Lung (tissue), 11 donors: ENCODE measurements at regions not wholly inside any gene's neighbourhood (a gene's known extent, or its start where the extent isn't known, plus 50 kb on each side); places are given as distances from the start of the nearest gene placed in this dataset.

Source experiments
- ATAC-seq: fragments of 200-7000 bp; cut with Tn5 transposase; one replicate; pipeline ENCODE4 v1.9.1; 2020; ENCODE audit warnings: moderate number of reproducible peaks; ENCODE audit not compliant: insufficient read depth, low FRiP score
- DNase-seq, 3 donors: peaks; one replicate each; pipeline ENCODE4 v3.0.0-alpha.2; 2013 to 2017
- H3K27ac ChIP-seq, 2 donors: one replicate each; pipeline ENCODE4 v1.5.1; 2013; ENCODE audit warnings: mild to moderate bottlenecking in 2 of 2, moderate library complexity in 2 of 2, control low read depth in 1 of 2, inconsistent platforms in 1 of 2, low read depth in 1 of 2, low read length in 1 of 2
- H3K27me3 ChIP-seq, 3 donors: one replicate each; pipeline ENCODE4 v1.5.1; 2013; ENCODE audit warnings: low read length in 2 of 3; ENCODE audit not compliant: control insufficient read depth in 3 of 3, insufficient read depth in 3 of 3
- H3K36me3 ChIP-seq, 4 donors: one replicate each; pipeline ENCODE4 v1.5.1; 2013; ENCODE audit warnings: low read length in 4 of 4, mild to moderate bottlenecking in 1 of 4, moderate library complexity in 1 of 4; ENCODE audit not compliant: control insufficient read depth in 4 of 4, insufficient read depth in 4 of 4
- H3K4me1 ChIP-seq, 5 donors: one replicate each; pipeline ENCODE4 v1.5.1; 2013; ENCODE audit warnings: low read length in 5 of 5, mild to moderate bottlenecking in 2 of 5, moderate library complexity in 1 of 5; ENCODE audit not compliant: control insufficient read depth in 5 of 5, insufficient read depth in 5 of 5
- H3K4me3 ChIP-seq: one replicate; pipeline ENCODE4 v1.5.1; 2013; ENCODE audit warnings: mild to moderate bottlenecking, control low read depth, moderate library complexity
- H3K9ac ChIP-seq, 2 donors: one replicate each; pipeline ENCODE4 v1.5.1; 2013; ENCODE audit warnings: low read length in 2 of 2, control low read depth in 1 of 2; ENCODE audit not compliant: insufficient read depth in 1 of 2
- H3K9me3 ChIP-seq, 4 donors: one replicate each; pipeline ENCODE4 v1.5.1; 2013; ENCODE audit warnings: low read length in 3 of 4, mild to moderate bottlenecking in 1 of 4, moderate library complexity in 1 of 4; ENCODE audit not compliant: control insufficient read depth in 4 of 4, insufficient read depth in 3 of 4
- CTCF ChIP-seq: IDR thresholded peaks from 2 replicates; pipeline ENCODE4 v1.5.1; 2012; ENCODE audit warnings: mild to moderate bottlenecking; ENCODE audit errors: control extremely low read depth, extremely low read depth
- WGBS, 2 donors: extraction: QIAGEN DNeasy Blood & Tissue Kit; methylation state at CpG; one replicate each; pipeline ENCODE4 v1.1.7; 2013; 5-methylcytosine and 5-hydroxymethylcytosine counted together
- donor health status: control.
- donor health status: control.
- donor health status: Bipolar disorder and iron deficiency.
- donor health status: healthy.
- donor health status: DM: yes; HTN: yes; CAD: no.

GRCh38 chr13:73403355-73404120 is 344.7 kb downstream of the KLF5 start:
- ATAC-seq (no peak), DNase-seq (no peak)
- H3K9me3 ChIP-seq: peaks cover 0 to 2% (median 0%) of the 10 kb centered on the region in 4 donors
- H3K36me3 ChIP-seq: no peaks in the 10 kb centered on the region
- no peak for TF ChIP-seq CTCF
- no peak overlapping the region for H3K4me3 ChIP-seq
- no peak overlapping the region for H3K27ac ChIP-seq
- H3K9ac ChIP-seq: no peak overlapping the region
- no peaks in the 10 kb centered on the region for H3K27me3 ChIP-seq
- H3K4me1 ChIP-seq: peaks cover 0 to 8% (median 0%) of the 10 kb centered on the region in 5 donors
- WGBS, 2 donors: 72 to 75% methylated on average over 1 of the region's 1 CpG

GRCh38 chr13:73401769-73402168 is 343.0 kb downstream of the KLF5 start:
- DNase-seq: no peak
- Histone ChIP-seq H3K9me3 (no peaks in the 10 kb centered on the region), H3K36me3 (no peaks in the 10 kb centered on the region), H3K4me1 (peaks cover 0 to 14% (median 0%) of the 10 kb centered on the region in 5 donors), H3K9ac (no peak overlapping the region), H3K4me3 (no peak overlapping the region), H3K27ac (no peak overlapping the region), H3K27me3 (no peaks in the 10 kb centered on the region)
- no peak for ATAC-seq
- TF ChIP-seq CTCF: no peak
- WGBS, 2 donors: 53 to 80% methylated on average over 2 of the region's 2 CpGs

GRCh38 chr13:73399347-73400216 is 340.8 kb downstream of the KLF5 start:
- H3K9me3 ChIP-seq: no peaks in the 10 kb centered on the region
- no peaks in the 10 kb centered on the region for H3K36me3 ChIP-seq
- ATAC-seq: no peak
- no peak overlapping the region for H3K9ac ChIP-seq
- WGBS, 2 donors: 56 to 79% methylated on average over 10 of the region's 10 CpGs
- H3K27me3 ChIP-seq: no peaks in the 10 kb centered on the region
- H3K4me3 ChIP-seq: no peak overlapping the region
- peak; percentile 24 to 83 (median 66) for DNase-seq
- no peak for TF ChIP-seq CTCF
- no peak overlapping the region for H3K27ac ChIP-seq
- H3K4me1 ChIP-seq: peaks cover 0 to 14% (median 0%) of the 10 kb centered on the region in 5 donors
